Common myeloid progenitor, CD34-positive (primary cell): ENCODE measurements at regions not wholly inside any gene's neighbourhood (a gene's known extent, or its start where the extent isn't known, plus 50 kb on each side); places are given as distances from the start of the nearest gene placed in this dataset.

ENCODE experiments used
- CTCF ChIA-PET: fragments of 350-600 bp; sonication (Branson Sonifier 250); formaldehyde crosslinking; loops from one replicate; lab custom pipeline; 2021; ENCODE audit warnings: antibody characterized with exemption; lab: Charles Lee
- POLR2A ChIA-PET: fragments of 350-600 bp; sonication (Branson Sonifier 250); formaldehyde crosslinking; loops from one replicate; lab custom pipeline; 2021; ENCODE audit warnings: antibody characterized with exemption; lab: Charles Lee
- DNase-seq, 3 donors: peaks; one replicate each; pipeline versions ENCODE4 v3.0.0 to v3.0.0-alpha.2; 2013
- H3K27ac ChIP-seq, 2 experiments: 1 replicate in 1 of 2; 2 replicates in 1 of 2; pipeline ENCODE4 v1.7.0; 2013; ENCODE audit warnings: inconsistent platforms in 2 of 2, low read length in 2 of 2, mild to moderate bottlenecking in 2 of 2, low read depth in 1 of 2, moderate library complexity in 1 of 2; ENCODE audit not compliant: severe bottlenecking in 2 of 2, insufficient read depth in 1 of 2, poor library complexity in 1 of 2
- H3K27me3 ChIP-seq, 5 experiments: replicated peaks in 2 of 5; 1 replicate in 3 of 5; 2 replicates in 2 of 5; pipeline versions ENCODE4 v1.6.1 to v1.7.0; 2013; ENCODE audit warnings: low read length in 4 of 5, mild to moderate bottlenecking in 2 of 5, moderate library complexity in 2 of 5, inconsistent platforms in 1 of 5; ENCODE audit not compliant: insufficient read depth in 5 of 5, control insufficient read depth in 4 of 5
- H3K36me3 ChIP-seq, 4 experiments: 1 replicate in 2 of 4; 2 replicates in 2 of 4; pipeline versions ENCODE4 v1.6.1 to v1.7.0; 2013; ENCODE audit warnings: low read length in 3 of 4, control low read depth in 1 of 4, mild to moderate bottlenecking in 1 of 4; ENCODE audit not compliant: control insufficient read depth in 4 of 4, insufficient read depth in 4 of 4
- H3K4me1 ChIP-seq, 4 experiments: 1 replicate in 3 of 4; 2 replicates in 1 of 4; pipeline versions ENCODE4 v1.6.1 to v1.7.1; 2013; ENCODE audit warnings: low read length in 3 of 4, mild to moderate bottlenecking in 3 of 4, control low read depth in 1 of 4, inconsistent platforms in 1 of 4, moderate library complexity in 1 of 4; ENCODE audit not compliant: control insufficient read depth in 4 of 4, insufficient read depth in 4 of 4; ENCODE audit errors: control extremely low read depth in 1 of 4
- H3K4me3 ChIP-seq, 7 experiments: 1 replicate in 4 of 7; 2 replicates in 3 of 7; pipeline versions ENCODE4 v1.5.1 to v1.7.0; 2013; ENCODE audit warnings: mild to moderate bottlenecking in 7 of 7, low read length in 6 of 7, moderate library complexity in 6 of 7, inconsistent platforms in 2 of 7, low read depth in 2 of 7, control low read depth in 1 of 7; ENCODE audit not compliant: insufficient read depth in 4 of 7, control insufficient read depth in 1 of 7; ENCODE audit errors: extremely low read depth in 1 of 7
- H3K9me3 ChIP-seq, 5 experiments: 1 replicate in 4 of 5; 2 replicates in 1 of 5; pipeline versions ENCODE4 v1.6.1 to v1.7.1; 2013; ENCODE audit warnings: low read length in 4 of 5, mild to moderate bottlenecking in 2 of 5, inconsistent platforms in 1 of 5, low read depth in 1 of 5, moderate library complexity in 1 of 5; ENCODE audit not compliant: control insufficient read depth in 4 of 5, insufficient read depth in 2 of 5; ENCODE audit errors: control extremely low read depth in 1 of 5
- WGBS: methylation state at CpG from one replicate; pipeline ENCODE4 v1.1.5; 2013; ENCODE audit not compliant: insufficient coverage; 5-methylcytosine and 5-hydroxymethylcytosine counted together

- H3K27ac ChIP-seq: no peak overlapping the region
- WGBS: 85% methylated on average over 8 of the region's 16 CpGs
- ChIA-PET POLR2A (no interaction called here), CTCF (no interaction called here)
- no peak for DNase-seq
- H3K9me3 ChIP-seq: no peaks in the 10 kb centered on the region
- H3K27me3 ChIP-seq: peaks cover 0 to 3% (median 0%) of the 10 kb centered on the region in 5 experiments
- no peak overlapping the region for H3K4me3 ChIP-seq
- H3K36me3 ChIP-seq: no peaks in the 10 kb centered on the region
- H3K4me1 ChIP-seq: no peaks in the 10 kb centered on the region
Observed at GRCh38 chr22:49016909-49017481, 810.7 kb downstream of the BRD1 start.

- CTCF ChIA-PET: no interaction called here
- no peaks in the 10 kb centered on the region for H3K36me3 ChIP-seq
- H3K9me3 ChIP-seq: no peaks in the 10 kb centered on the region
- DNase-seq: no peak
- H3K4me3 ChIP-seq: no peak overlapping the region
- H3K27ac ChIP-seq: no peak overlapping the region
- peaks cover 0 to 3% (median 0%) of the 10 kb centered on the region in 5 experiments for H3K27me3 ChIP-seq
- POLR2A ChIA-PET: no interaction called here
- no peaks in the 10 kb centered on the region for H3K4me1 ChIP-seq
- 93% methylated on average over 23 of the region's 26 CpGs for WGBS
Observed at GRCh38 chr22:49015993-49016908, 811.4 kb downstream of the BRD1 start.

- Histone ChIP-seq H3K36me3 (no peaks in the 10 kb centered on the region), H3K27ac (no peak overlapping the region), H3K4me3 (no peak overlapping the region), H3K4me1 (no peaks in the 10 kb centered on the region), H3K27me3 (peaks cover 0 to 6% (median 0%) of the 10 kb centered on the region in 5 experiments), H3K9me3 (no peaks in the 10 kb centered on the region)
- 97% methylated on average over 10 of the region's 13 CpGs for WGBS
- POLR2A ChIA-PET: no interaction called here
- DNase-seq: no peak
- CTCF ChIA-PET: no interaction called here
Observed at GRCh38 chr22:49015459-49015858, 812.2 kb downstream of the BRD1 start.

- CTCF ChIA-PET: no interaction called here
- peaks cover 0 to 6% (median 0%) of the 10 kb centered on the region in 5 experiments for H3K27me3 ChIP-seq
- POLR2A ChIA-PET: no interaction called here
- no peaks in the 10 kb centered on the region for H3K36me3 ChIP-seq
- no peaks in the 10 kb centered on the region for H3K4me1 ChIP-seq
- no peaks in the 10 kb centered on the region for H3K9me3 ChIP-seq
- DNase-seq: no peak
- H3K27ac ChIP-seq: no peak overlapping the region
- H3K4me3 ChIP-seq: no peak overlapping the region
- WGBS: 95% methylated on average over 24 of the region's 24 CpGs
Observed at GRCh38 chr22:49014227-49015201, 813.2 kb downstream of the BRD1 start.

- DNase-seq: no peak
- H3K4me3 ChIP-seq: no peak overlapping the region
- ChIA-PET POLR2A (no interaction called here), CTCF (no interaction called here)
- no peaks in the 10 kb centered on the region for H3K4me1 ChIP-seq
- WGBS: 95% methylated on average over 12 of the region's 12 CpGs
- H3K36me3 ChIP-seq: no peaks in the 10 kb centered on the region
- peaks cover 0 to 5% (median 2%) of the 10 kb centered on the region in 5 experiments for H3K27me3 ChIP-seq
- no peak overlapping the region for H3K27ac ChIP-seq
- H3K9me3 ChIP-seq: no peaks in the 10 kb centered on the region
Observed at GRCh38 chr22:49013707-49014106, 814.0 kb downstream of the BRD1 start.

- H3K4me1 ChIP-seq: no peaks in the 10 kb centered on the region
- H3K4me3 ChIP-seq: no peak overlapping the region
- H3K27ac ChIP-seq: no peak overlapping the region
- WGBS: 89% methylated on average over 10 of the region's 12 CpGs
- DNase-seq: no peak
- peaks cover 0 to 5% (median 2%) of the 10 kb centered on the region in 5 experiments for H3K27me3 ChIP-seq
- H3K36me3 ChIP-seq: no peaks in the 10 kb centered on the region
- POLR2A ChIA-PET: no interaction called here
- no peaks in the 10 kb centered on the region for H3K9me3 ChIP-seq
- CTCF ChIA-PET: no interaction called here
Observed at GRCh38 chr22:49012712-49013395, 814.8 kb downstream of the BRD1 start.
